SK-N-SH (cell line): ENCODE measurements at regions not wholly inside any gene's neighbourhood (a gene's known extent, or its start where the extent isn't known, plus 50 kb on each side); places are given as distances from the start of the nearest gene placed in this dataset.

Experiments
- CTCF ChIA-PET: fragments of 300-600, 350-600 bp; formaldehyde crosslinking; extraction: SDS; loops from one replicate; lab custom pipeline; 2021; lab: Yijun Ruan, JAX
- POLR2A ChIA-PET: fragments of 350-600 bp; sonication (Branson Sonifier 250); formaldehyde crosslinking; extraction: SDS; loops from one replicate; lab custom pipeline; 2020; ENCODE audit warnings: antibody characterized with exemption, inconsistent platforms; lab: Yijun Ruan, JAX
- DNase-seq: peaks from one replicate; pipeline ENCODE4 v3.0.0; 2012
- H2AFZ ChIP-seq: fragments of 200-600 bp; sonication (generic); 2 replicates; pipeline ENCODE4 v1.8.1; 2016; ENCODE audit warnings: antibody characterized with exemption, mild to moderate bottlenecking, low read depth
- H3F3A ChIP-seq: fragments of 200-600 bp; sonication (generic); replicated peaks from 2 replicates; pipeline ENCODE3; 2016; ENCODE audit warnings: antibody characterized with exemption, mild to moderate bottlenecking; ENCODE audit not compliant: insufficient read depth
- H3K27ac ChIP-seq, 2 experiments: fragments of 200-500 bp in 1 of 2; fragments of 200-600 bp in 1 of 2; sonication (Bioruptor generic) in 1 of 2; sonication (generic), shearing (Covaris generic) in 1 of 2; 2 replicates each; pipeline versions ENCODE4 v1.5.1 to v1.6.1; 2014 to 2016; ENCODE audit warnings: low read depth in 2 of 2, inconsistent platforms in 1 of 2, low read length in 1 of 2, mild to moderate bottlenecking in 1 of 2, mixed read lengths in 1 of 2
- H3K27me3 ChIP-seq: fragments of 200-600 bp; sonication (generic), shearing (Covaris generic); 2 replicates; pipeline ENCODE4 v1.6.1; 2016; ENCODE audit warnings: mixed run types; ENCODE audit not compliant: insufficient read depth
- H3K36me3 ChIP-seq, 2 experiments: fragments of 200-500 bp in 1 of 2; fragments of 200-600 bp in 1 of 2; sonication (Bioruptor generic) in 1 of 2; sonication (generic) in 1 of 2; replicated peaks in 1 of 2; 2 replicates each; pipeline versions ENCODE3 to v1.5.1; 2014 to 2016; ENCODE audit warnings: low read length in 1 of 2, mild to moderate bottlenecking in 1 of 2; ENCODE audit not compliant: insufficient read depth in 2 of 2, control insufficient read depth in 1 of 2
- H3K4me1 ChIP-seq, 2 experiments: fragments of 200-500 bp in 1 of 2; fragments of 200-600 bp in 1 of 2; sonication (Bioruptor generic) in 1 of 2; sonication (generic), shearing (Covaris generic) in 1 of 2; 2 replicates each; pipeline versions ENCODE4 v1.5.1 to v1.6.1; 2014 to 2016; ENCODE audit warnings: low read depth in 1 of 2, low read length in 1 of 2, mixed run types in 1 of 2; ENCODE audit not compliant: insufficient read depth in 2 of 2, control insufficient read depth in 1 of 2
- H3K4me2 ChIP-seq: fragments of 200-600 bp; sonication (generic), shearing (Covaris generic); 2 replicates; pipeline ENCODE4 v1.6.1; 2017; ENCODE audit warnings: mixed run types
- H3K4me3 ChIP-seq, 2 experiments: fragments of 200-500 bp in 1 of 2; fragments of 200-600 bp in 1 of 2; sonication (Bioruptor generic) in 1 of 2; sonication (generic), shearing (Covaris generic) in 1 of 2; 2 replicates each; pipeline versions ENCODE4 v1.5.1 to v1.8.1; 2014 to 2016; ENCODE audit warnings: low read depth in 2 of 2, inconsistent platforms in 1 of 2, low read length in 1 of 2, mild to moderate bottlenecking in 1 of 2, mixed read lengths in 1 of 2, moderate library complexity in 1 of 2
- H3K79me2 ChIP-seq: fragments of 200-600 bp; sonication (generic); 2 replicates; pipeline ENCODE4 v1.8.1; 2017; ENCODE audit warnings: mild to moderate bottlenecking; ENCODE audit not compliant: insufficient read depth
- H3K9ac ChIP-seq: fragments of 200-600 bp; sonication (generic); 2 replicates; pipeline ENCODE4 v1.6.1; 2017; ENCODE audit warnings: mixed run types
- H3K9me2 ChIP-seq: fragments of 200-600 bp; sonication (generic); 2 replicates; pipeline ENCODE4 v1.6.1; 2017; ENCODE audit warnings: mixed run types
- H3K9me3 ChIP-seq: fragments of 200-600 bp; sonication (generic); 2 replicates; pipeline ENCODE4 v1.6.1; 2017; ENCODE audit warnings: mixed run types, mild to moderate bottlenecking, moderate library complexity
- H4K20me1 ChIP-seq: fragments of 200-600 bp; sonication (generic); 2 replicates; pipeline ENCODE4 v1.6.1; 2017; ENCODE audit warnings: mild to moderate bottlenecking, mixed run types; ENCODE audit not compliant: insufficient read depth
- FOXJ3 ChIP-seq: sonication (generic); formaldehyde crosslinking; IDR thresholded peaks from 2 replicates; pipeline ENCODE4 v1.5.1; 2020; ENCODE audit warnings: mild to moderate bottlenecking, missing genetic modification reagents
- FOXM1 ChIP-seq: IDR thresholded peaks from 2 replicates; pipeline ENCODE4 v1.4.0; 2012; ENCODE audit warnings: low read depth, mild to moderate bottlenecking
- GABPA ChIP-seq: IDR thresholded peaks from 2 replicates; pipeline ENCODE4 v1.4.0; 2012; ENCODE audit warnings: low read depth, mild to moderate bottlenecking
- NFIC ChIP-seq: IDR thresholded peaks from 2 replicates; pipeline ENCODE4 v1.4.0; 2012; ENCODE audit warnings: borderline replicate concordance
- RAD21 ChIP-seq: IDR thresholded peaks from 2 replicates; pipeline ENCODE4 v1.6.1; 2012; ENCODE audit warnings: mild to moderate bottlenecking, low read length
- REST ChIP-seq: IDR thresholded peaks from 2 replicates; pipeline ENCODE4 v1.6.1; 2012; ENCODE audit warnings: mild to moderate bottlenecking, low read depth, low read length, moderate library complexity
- USF1 ChIP-seq: IDR thresholded peaks from 2 replicates; pipeline ENCODE4 v1.4.0; 2012; ENCODE audit warnings: low read depth, borderline replicate concordance
- ZBTB33 ChIP-seq: IDR thresholded peaks from 2 replicates; pipeline ENCODE4 v1.4.0; 2012; ENCODE audit warnings: low read depth, borderline replicate concordance
- WGBS: methylation state at CpG from one replicate; pipeline ENCODE4 v1.1.6; 2017; ENCODE audit warnings: low lambda C conversion rate; 5-methylcytosine and 5-hydroxymethylcytosine counted together
- TF ChIP-seq, protein P1 (sequence below): IDR thresholded peaks from 2 replicates; pipeline ENCODE4 v1.4.0; 2012; ENCODE audit warnings: low read depth
- TF ChIP-seq, protein P2 (sequence below): IDR thresholded peaks from 2 replicates; pipeline ENCODE4; 2012

- Histone ChIP-seq H3K9me2 (no peaks in the 10 kb centered on the region), H3K4me1 (no peaks in the 10 kb centered on the region; a peak in 1 of 4 replicates), H3K4me2 (no peak overlapping the region), H3K36me3 (no peaks in the 10 kb centered on the region), H3K27me3 (peaks cover 7% of the 10 kb centered on the region; the same call in 1 of the 2 replicates), H3K4me3 (no peak overlapping the region), H3K79me2 (no peaks in the 10 kb centered on the region), H3K9ac (no peak overlapping the region), H3K9me3 (no peaks in the 10 kb centered on the region), H2AFZ (no peak overlapping the region), H4K20me1 (no peaks in the 10 kb centered on the region), H3K27ac (no peak overlapping the region), H3F3A (no peaks in the 10 kb centered on the region)
- ChIA-PET CTCF (no interaction called here), POLR2A (no interaction called here)
- 54% methylated on average over 3 of the region's 3 CpGs for WGBS
- TF ChIP-seq ZBTB33 (no peak), GABPA (no peak), RAD21 (no peak), REST (no peak), USF1 (no peak)
- TF ChIP-seq, protein P1, sequence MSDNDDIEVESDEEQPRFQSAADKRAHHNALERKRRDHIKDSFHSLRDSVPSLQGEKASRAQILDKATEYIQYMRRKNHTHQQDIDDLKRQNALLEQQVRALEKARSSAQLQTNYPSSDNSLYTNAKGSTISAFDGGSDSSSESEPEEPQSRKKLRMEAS = no peak
- DNase-seq = no peak
Observed at GRCh38 chr7:12820777-12821176, 133.3 kb downstream of the ARL4A start.

DNA sequence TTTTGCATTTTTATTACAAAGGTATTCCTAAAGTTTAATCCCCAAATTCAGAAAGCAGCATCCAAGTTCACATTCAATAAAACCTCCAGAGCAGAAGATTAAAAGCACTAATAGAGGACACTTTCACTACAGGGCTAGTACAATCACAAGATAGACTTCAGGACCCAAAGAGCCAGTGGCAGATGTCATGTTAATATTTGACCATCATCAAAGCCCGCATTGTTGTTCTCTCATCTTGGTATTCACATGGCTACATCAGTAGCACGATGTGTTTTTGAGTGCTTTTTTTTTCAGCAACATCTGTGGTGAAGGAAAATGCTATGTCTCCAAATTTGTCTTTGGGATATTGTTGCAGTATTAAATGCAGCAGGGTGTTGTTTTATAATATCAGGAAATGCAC, 134.3 kb downstream of the ARL4A start:
- H3K9me3 ChIP-seq = no peaks in the 10 kb centered on the region

More for the DNA sequence above, 134.3 kb downstream of the ARL4A start:
- H3F3A ChIP-seq = no peaks in the 10 kb centered on the region
- no peak for DNase-seq
- TF ChIP-seq, protein P2, sequence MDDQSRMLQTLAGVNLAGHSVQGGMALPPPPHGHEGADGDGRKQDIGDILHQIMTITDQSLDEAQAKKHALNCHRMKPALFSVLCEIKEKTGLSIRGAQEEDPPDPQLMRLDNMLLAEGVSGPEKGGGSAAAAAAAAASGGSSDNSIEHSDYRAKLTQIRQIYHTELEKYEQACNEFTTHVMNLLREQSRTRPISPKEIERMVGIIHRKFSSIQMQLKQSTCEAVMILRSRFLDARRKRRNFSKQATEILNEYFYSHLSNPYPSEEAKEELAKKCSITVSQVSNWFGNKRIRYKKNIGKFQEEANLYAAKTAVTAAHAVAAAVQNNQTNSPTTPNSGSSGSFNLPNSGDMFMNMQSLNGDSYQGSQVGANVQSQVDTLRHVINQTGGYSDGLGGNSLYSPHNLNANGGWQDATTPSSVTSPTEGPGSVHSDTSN = no peak
- TF ChIP-seq FOXJ3 (CRISPR knock-in tag) = no peak
- no peak for TF ChIP-seq FOXM1
- TF ChIP-seq, protein P1 = no peak
- TF ChIP-seq NFIC = no peak
- TF ChIP-seq, all 33 proteins: peak for 0
- Histone ChIP-seq H3K4me3 (no peak overlapping the region), H3K9me2 (no peaks in the 10 kb centered on the region), H3K9ac (no peak overlapping the region), H3K79me2 (no peaks in the 10 kb centered on the region), H3K4me1 (no peaks in the 10 kb centered on the region), H3K27ac (no peak overlapping the region), H3K27me3 (peaks cover 7% of the 10 kb centered on the region; the same call in 1 of the 2 replicates), H3K36me3 (no peaks in the 10 kb centered on the region), H4K20me1 (no peaks in the 10 kb centered on the region), H2AFZ (no peak overlapping the region), H3K4me2 (no peak overlapping the region)
- ChIA-PET CTCF (no interaction called here), POLR2A (no interaction called here)
- 8% methylated on average over 2 of the region's 2 CpGs for WGBS
